LNCAP (cell line): ENCODE measurements at regions not wholly inside any gene's neighbourhood (a gene's known extent, or its start where the extent isn't known, plus 50 kb on each side); places are given as distances from the start of the nearest gene placed in this dataset.

ENCODE experiments used
- CTCF ChIP-seq: fragments of 450-650 bp; IDR thresholded peaks from 2 replicates; pipeline ENCODE4 v1.5.1; 2017; ENCODE audit warnings: mild to moderate bottlenecking

GRCh38 chr9:13790055-13790454 lies 510.6 kb upstream of the MPDZ start:
- TF ChIP-seq CTCF = no peak

- no peak for TF ChIP-seq CTCF
Observed at GRCh38 chr9:13787234-13787833, 507.8 kb upstream of the MPDZ start.

DNA sequence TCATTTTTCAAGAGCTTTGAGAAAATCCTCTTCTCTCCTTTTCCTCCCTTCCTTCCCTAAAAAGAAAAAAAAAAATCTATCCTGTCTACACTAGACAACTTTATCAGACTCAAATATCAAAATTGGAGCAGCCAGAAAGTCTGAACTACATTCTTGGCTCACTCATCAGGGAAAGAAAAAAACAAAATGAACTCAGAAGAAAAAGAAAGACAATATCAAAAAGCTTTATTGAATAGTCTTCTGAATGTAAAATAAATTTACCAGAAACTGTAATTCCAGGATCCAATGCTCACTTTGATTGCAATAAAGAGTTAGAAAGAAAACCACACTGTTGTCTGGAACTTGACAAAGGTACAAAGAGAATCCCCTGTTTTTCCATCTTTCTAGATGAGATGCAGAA lies 507.2 kb upstream of the MPDZ start:
- TF ChIP-seq CTCF = no peak

DNA sequence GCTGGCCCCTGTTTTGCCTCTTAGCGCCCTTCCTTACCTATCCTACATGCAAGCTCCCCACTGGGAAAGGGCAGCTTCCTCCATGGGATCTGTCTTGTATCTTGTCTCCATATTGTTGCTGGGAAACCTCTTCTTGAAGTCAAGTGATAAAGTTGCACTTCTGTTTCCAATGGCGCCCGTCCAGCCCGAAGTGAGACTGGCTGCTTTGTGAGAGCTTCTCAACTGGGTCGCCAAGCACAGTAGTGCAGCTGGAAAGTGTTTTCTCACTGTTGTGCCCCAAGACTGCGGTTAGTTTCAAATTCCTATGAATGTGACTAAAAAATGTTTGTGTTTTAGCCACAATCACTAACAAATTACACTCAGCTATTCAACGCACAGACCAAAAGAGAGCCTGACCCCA lies 506.6 kb upstream of the MPDZ start:
- no peak for TF ChIP-seq CTCF

DNA sequence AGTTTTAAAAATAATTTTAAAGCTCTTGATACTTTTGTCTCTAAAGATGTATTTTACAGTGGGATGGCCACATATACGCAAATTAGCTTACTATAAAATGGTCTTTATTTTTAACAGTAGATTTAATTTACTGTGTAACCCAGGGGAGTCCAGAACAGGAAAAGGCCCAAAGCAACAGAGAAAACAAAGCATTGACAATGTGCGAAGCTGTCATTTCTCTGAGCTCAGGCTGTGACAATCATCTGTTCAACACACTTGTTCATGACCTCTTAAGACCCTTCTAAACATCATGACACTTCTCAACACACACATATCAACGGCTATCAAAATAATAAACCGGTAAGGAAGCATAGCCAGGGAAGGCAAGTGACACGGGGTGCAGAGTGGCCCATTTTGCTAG lies 499.6 kb upstream of the MPDZ start:
- no peak for TF ChIP-seq CTCF

- no peak for TF ChIP-seq CTCF
Observed at GRCh38 chr9:13778631-13779030, 499.1 kb upstream of the MPDZ start.

- TF ChIP-seq CTCF = no peak
Observed at GRCh38 chr9:13770956-13771355, 491.5 kb upstream of the MPDZ start.

DNA sequence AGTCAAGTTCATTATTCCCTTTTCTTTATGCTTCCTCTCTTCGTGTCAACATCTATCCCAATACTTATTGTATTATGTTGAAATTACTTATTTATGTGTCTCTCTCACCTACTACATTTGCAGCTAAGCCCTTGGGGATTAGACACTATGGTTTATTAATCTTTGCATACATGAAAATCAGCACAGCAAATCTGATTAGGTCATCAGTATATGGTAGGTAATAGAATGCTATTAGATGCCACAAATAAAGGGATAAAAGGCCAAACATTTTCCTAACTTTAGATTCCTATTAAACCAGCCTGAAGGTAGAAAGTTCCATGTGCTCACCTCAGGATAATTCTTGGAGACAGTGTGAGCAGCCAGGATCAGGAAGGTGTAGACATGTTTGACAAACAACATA lies 490.1 kb upstream of the MPDZ start:
- no peak for TF ChIP-seq CTCF
